Head of caudate nucleus (tissue), 42 donors: ENCODE measurements at regions not wholly inside any gene's neighbourhood (a gene's known extent, or its start where the extent isn't known, plus 50 kb on each side); places are given as distances from the start of the nearest gene placed in this dataset.
"Not testable (repeated sequence)": the region's sequence is repeated elsewhere in the genome, so short reads cannot be mapped to it uniquely, and the experiment has no call there.

Source experiments
- DNase-seq, 42 donors: peaks; one replicate each; pipeline versions ENCODE4 v3.0.0 to v3.0.0-alpha.2; 2020 to 2021; ENCODE audit warnings: mixed read lengths in 7 of 42
- intact Hi-C: fragments of 100-400 bp; cut with DNase I; formaldehyde crosslinking; loops from one replicate; pipeline ENCODE4 v1.15.0; 2022

DNA sequence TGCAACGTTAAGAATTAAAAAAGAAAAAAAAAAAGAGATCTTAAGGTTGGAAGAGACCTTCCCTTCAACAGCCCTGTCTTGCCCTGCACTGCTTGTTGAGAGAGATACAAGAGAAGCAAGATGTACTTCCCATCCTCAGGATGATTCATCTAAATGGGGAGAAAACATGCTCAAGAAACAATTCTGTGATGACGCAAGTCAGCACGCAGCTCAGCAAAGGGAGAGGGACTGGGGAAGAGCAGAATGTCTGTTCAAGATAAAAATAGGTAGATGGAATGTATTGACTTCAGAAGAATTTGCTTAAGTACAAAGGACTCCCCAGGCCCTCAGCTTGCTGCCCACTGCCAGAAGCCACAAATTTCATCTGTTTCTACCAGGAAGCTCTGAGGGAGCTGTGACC lies 198.2 kb upstream of the SPRED2 start:
- peak in 30 of 42 donors; percentile 3 to 63 (median 31) for DNase-seq
- intact Hi-C loops, result no loop called here

DNA sequence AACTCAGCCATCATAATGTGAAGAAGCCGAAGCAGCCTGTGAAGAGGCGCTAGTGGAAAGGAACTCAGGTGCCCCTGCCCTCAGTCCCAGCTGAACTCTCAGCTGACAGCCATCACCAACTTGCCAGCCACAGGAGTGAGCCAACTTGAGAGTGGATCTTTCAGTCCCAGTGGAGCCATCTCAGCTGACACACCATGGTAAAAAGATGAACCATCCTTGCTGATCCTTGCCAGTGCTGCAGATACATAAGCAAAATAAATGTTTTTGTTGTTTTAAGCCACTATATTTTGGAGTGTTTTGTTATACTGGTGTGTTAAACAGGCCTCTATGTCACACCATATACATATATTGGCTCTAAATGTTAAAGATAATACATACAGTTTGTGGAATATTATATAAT lies 195.8 kb upstream of the SPRED2 start:
- intact Hi-C loops, result no loop called here

DNA sequence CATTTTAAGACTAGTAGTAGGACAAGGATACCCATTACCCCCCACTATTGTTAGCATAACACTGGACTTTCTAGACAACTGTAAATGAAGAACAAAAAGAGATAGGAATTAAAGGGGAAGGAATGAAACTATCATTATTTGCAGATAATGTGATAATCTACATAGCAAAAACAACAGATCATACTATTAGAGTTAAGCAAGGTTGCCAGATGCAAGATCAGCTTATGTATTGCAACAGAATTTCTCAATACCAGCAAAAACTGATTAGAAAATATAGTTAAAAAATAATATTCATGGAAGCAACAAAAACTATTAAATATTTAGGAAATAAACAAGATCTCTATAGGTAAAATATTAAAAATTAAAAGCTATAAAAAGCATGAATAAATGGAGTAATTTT lies 194.4 kb upstream of the SPRED2 start:
- intact Hi-C loops, result no loop called here
- DNase-seq, result no peak

More for the DNA sequence above, 195.8 kb upstream of the SPRED2 start:
- DNase-seq, result no peak

DNA sequence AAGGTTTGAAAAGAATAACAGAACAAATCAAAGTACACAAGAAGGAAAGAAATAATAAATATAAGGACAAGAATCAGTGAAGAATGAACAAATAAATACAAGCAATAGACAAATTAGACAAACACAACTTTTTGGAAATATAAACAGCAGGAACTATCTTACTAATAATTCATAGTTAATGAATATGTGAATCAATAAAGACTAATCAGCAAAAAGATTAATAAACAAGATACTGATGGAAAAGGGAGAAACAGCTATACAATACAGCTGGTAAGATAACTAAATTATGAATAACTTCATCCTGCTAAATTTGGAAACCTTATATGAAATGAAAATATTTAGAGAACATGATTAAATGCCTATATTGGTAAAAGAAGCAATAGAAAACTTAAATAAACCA lies 193.6 kb upstream of the SPRED2 start:
- no peak for DNase-seq
- intact Hi-C loops, result no loop called here

- DNase-seq, result no peak
- intact Hi-C loops, result no loop called here
Observed at GRCh38 chr2:65622951-65623535, 190.6 kb upstream of the SPRED2 start.

GRCh38 chr2:65622499-65622898 lies 190.1 kb upstream of the SPRED2 start:
- DNase-seq, result no peak
- intact Hi-C loops, result no loop called here

DNA sequence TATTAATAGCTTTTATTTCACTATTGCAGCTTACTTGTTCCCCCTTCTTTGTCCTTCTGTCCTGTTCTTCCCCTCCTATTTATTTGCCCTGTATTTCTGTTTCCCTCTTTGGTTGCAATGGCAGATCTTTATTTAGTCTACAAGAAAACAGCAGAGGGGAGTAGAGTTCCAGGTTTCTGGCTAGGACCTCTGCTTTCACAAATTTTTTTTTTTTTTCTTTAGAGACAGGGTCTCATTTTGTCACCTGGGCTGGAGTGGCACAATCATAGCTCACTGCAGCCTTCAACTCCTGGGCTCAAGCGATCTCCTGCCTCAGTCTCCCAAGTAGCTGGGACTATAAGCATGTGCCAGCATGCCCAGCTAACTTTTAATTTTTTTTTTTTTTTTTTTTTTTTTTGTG lies 188.1 kb upstream of the SPRED2 start:
- intact Hi-C loops, result no loop called here

DNA sequence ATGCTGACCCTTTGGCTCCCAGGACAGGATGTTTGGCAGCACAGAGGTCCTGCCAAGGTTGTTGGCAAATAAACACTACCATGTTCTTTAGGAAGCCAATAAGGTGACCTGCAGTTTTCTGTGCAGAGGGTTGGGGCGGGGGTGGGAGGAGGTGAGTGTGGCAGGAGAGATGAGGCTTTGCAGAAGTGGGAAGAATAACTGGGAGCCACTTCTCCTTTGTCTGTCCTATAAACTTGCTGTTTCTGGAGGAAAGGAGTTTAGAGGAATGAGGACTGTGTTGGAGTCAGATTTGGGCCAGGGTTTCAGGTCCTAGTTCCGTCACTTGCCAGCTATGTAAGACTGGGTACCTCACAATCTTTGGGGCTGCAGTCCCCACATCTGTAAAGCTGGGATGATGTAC lies 187.6 kb upstream of the SPRED2 start:
- intact Hi-C loops, result no loop called here
- DNase-seq, result no peak

More for the DNA sequence above, 188.1 kb upstream of the SPRED2 start:
- no peak for DNase-seq

- intact Hi-C loops, result no loop called here
- DNase-seq, result no peak
Observed at GRCh38 chr2:65615602-65616001, 183.2 kb upstream of the SPRED2 start.

- DNase-seq, result no peak
- intact Hi-C loops, result no loop called here
Observed at GRCh38 chr2:65613968-65614555, 181.7 kb upstream of the SPRED2 start.

- DNase-seq, result no peak
- intact Hi-C loops, result no loop called here
Observed at GRCh38 chr2:65611488-65611887, 179.1 kb upstream of the SPRED2 start.

DNA sequence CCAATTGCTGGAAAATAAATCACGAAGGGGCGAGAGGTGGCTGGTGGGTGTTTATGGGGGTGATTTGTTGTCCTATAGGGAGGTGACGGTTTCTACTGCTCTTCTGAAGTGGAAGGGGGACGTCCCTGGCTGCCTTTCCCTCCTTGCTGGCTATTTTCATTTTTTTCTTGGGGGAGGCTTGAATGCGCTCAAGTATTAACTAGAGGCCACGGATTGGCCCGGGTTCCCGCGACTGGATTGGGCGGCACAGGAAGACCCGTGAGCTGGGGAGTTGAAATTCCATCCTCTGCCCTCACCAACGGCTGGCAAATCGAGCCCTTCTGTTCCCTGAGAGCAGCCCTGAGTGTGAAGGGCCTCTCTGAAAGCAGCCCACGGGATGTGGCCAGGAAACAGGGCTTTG lies 176.5 kb upstream of the SPRED2 start:
- intact Hi-C loops, result no loop called here
- no peak for DNase-seq

GRCh38 chr2:65608466-65608865 lies 176.1 kb upstream of the SPRED2 start:
- intact Hi-C loops, result no loop called here
- DNase-seq, result no peak

- intact Hi-C loops, result no loop called here
- no peak for DNase-seq
Observed at GRCh38 chr2:65607662-65608305, 175.4 kb upstream of the SPRED2 start.

DNA sequence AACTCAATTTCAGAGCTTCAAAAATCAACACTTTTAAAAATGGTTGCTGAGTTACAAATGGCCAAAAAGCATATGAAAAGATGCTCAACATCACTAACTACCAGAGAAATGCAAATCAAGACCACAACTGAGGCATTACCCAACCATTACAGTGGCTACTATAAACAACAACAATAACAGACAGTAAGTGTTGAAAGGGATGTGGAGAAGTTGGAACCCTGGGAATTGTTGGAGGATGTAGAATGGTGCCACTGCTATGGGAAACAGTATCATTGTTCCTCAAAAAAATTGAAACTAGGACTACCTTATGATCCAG lies 173.3 kb upstream of the SPRED2 start:
- DNase-seq, result no peak
- intact Hi-C loops, result no loop called here

GRCh38 chr2:65605058-65605742 lies 172.8 kb upstream of the SPRED2 start:
- DNase-seq, result no peak
- intact Hi-C loops, result no loop called here

- no peak for DNase-seq
- intact Hi-C loops, result no loop called here
Observed at GRCh38 chr2:65604246-65604645, 171.8 kb upstream of the SPRED2 start.

DNA sequence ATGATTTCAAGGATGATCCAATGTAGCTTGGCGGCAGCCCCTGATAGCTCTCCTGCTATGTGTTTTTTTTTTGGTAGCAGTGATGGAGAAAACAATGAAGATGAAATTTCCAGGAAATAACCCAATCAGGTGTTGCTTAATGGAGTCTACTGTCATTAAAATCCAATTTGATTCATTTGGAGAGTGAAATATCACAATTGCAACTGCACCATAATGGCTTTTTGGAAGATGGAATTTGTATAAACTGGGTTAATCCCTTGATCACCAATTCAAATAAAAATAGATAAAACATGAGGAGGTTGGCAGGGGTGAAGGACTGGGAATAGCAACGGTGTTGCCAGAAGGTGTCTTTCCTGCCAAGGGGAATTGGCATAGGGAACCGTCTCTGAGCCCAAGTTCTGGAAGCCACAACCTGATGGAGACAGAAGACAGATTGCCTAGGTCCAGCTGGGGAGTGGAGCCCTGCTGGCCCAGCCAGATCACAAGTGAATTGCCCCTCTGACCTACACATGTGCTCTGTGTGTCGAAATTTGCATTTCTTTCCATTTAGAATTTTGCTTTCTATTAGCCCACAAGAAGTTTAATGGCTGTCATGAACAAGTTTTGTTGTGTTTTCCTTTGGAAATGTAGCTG lies 170.3 kb upstream of the SPRED2 start:
- intact Hi-C loops, result no loop called here
- no peak for DNase-seq

GRCh38 chr2:65600871-65601270 lies 168.5 kb upstream of the SPRED2 start:
- DNase-seq, intact Hi-C loops: not testable (repeated sequence)

- intact Hi-C loops, DNase-seq: not testable (repeated sequence)
Observed at GRCh38 chr2:65600351-65600750, 168.0 kb upstream of the SPRED2 start.
